HepG2 (cell line): ENCODE measurements at regions not wholly inside any gene's neighbourhood (a gene's known extent, or its start where the extent isn't known, plus 50 kb on each side); places are given as distances from the start of the nearest gene placed in this dataset.
A peak's percentile ranks its signal among the peaks of the same experiment; 100 is the strongest.
"Not testable (repeated sequence)": the region's sequence is repeated elsewhere in the genome, so short reads cannot be mapped to it uniquely, and the experiment has no call there.

Experiments used
- ATAC-seq: fragments of 200-7000 bp; cut with Tn5 transposase; 3 replicates; pipeline ENCODE4 v1.9.1; 2020; ENCODE audit warnings: mild to moderate bottlenecking, moderate library complexity
- BruUV-seq: library from RNA; stranded (reverse); fragments of 400-500 nt; replicated peaks from 2 replicates; lab custom pipeline; 2021; lab: Mats Ljungman, UMichigan
- CTCF ChIA-PET: fragments of 300-600 bp; formaldehyde crosslinking; extraction: SDS; loops from one replicate; lab custom pipeline; 2021; ENCODE audit warnings: low total read pairs, inconsistent platforms, low intra/inter-chr PET ratio; lab: Yijun Ruan, JAX
- POLR2A ChIA-PET: fragments of 350-600 bp; sonication (Branson Sonifier 250); formaldehyde crosslinking; loops from one replicate; lab custom pipeline; 2020; ENCODE audit warnings: antibody characterized with exemption, inconsistent platforms; lab: Yijun Ruan, JAX
- DNase-seq: peaks from one replicate; pipeline ENCODE4 v3.0.0-alpha.2; 2015; ENCODE audit warnings: low spot score
- FAIRE-seq: peaks from 3 replicates; lab custom pipeline; 2011; peaks lifted over from hg19 to GRCh38; lab: Jason Lieb, UNC
- H2AFZ ChIP-seq: one replicate; pipeline ENCODE4 v1.6.1; 2011; ENCODE audit warnings: low read length, inconsistent platforms
- H3K27ac ChIP-seq: fragments of 300-600 bp; 3 replicates; pipeline ENCODE4 v1.8.0; 2011; ENCODE audit warnings: mixed run types, mild to moderate bottlenecking, mixed read lengths, low read length, inconsistent platforms; ENCODE audit not compliant: insufficient read depth; ENCODE audit errors: extremely low read length
- H3K27me3 ChIP-seq, 2 experiments: fragments of 200-600 bp in 1 of 2; 2 replicates in 1 of 2; 3 replicates in 1 of 2; pipeline versions ENCODE4 v1.6.0 to v1.8.0; 2011; ENCODE audit warnings: low read length in 2 of 2, mild to moderate bottlenecking in 2 of 2, moderate library complexity in 2 of 2, inconsistent platforms in 1 of 2; ENCODE audit not compliant: insufficient read depth in 2 of 2, control insufficient read depth in 1 of 2
- H3K36me3 ChIP-seq, 2 experiments: fragments of 200-600 bp in 1 of 2; replicated peaks in 1 of 2; 2 replicates in 1 of 2; 3 replicates in 1 of 2; pipeline versions ENCODE4 v1.5.1 to v1.8.0; 2011; ENCODE audit warnings: low read length in 2 of 2, inconsistent platforms in 1 of 2; ENCODE audit not compliant: insufficient read depth in 2 of 2, control insufficient read depth in 1 of 2
- H3K4me1 ChIP-seq: 2 replicates; pipeline ENCODE4 v1.5.1; 2012; ENCODE audit warnings: low read length, inconsistent platforms; ENCODE audit not compliant: insufficient read depth
- H3K4me2 ChIP-seq: 2 replicates; pipeline ENCODE4 v1.6.0; 2011; ENCODE audit warnings: low read depth, low read length, inconsistent platforms
- H3K4me3 ChIP-seq, 3 experiments: fragments of 200-600 bp in 1 of 3; sonication (generic), shearing (Covaris generic) in 1 of 3; replicated peaks in 1 of 3; 2 replicates each; pipeline ENCODE4 v1.5.1; 2011 to 2016; ENCODE audit warnings: low read length in 3 of 3, inconsistent platforms in 2 of 3, low read depth in 2 of 3, mild to moderate bottlenecking in 2 of 3, control low read depth in 1 of 3, mixed read lengths in 1 of 3; ENCODE audit not compliant: insufficient read depth in 1 of 3
- H3K79me2 ChIP-seq: one replicate; pipeline ENCODE4 v1.6.1; 2011; ENCODE audit warnings: low read length, inconsistent platforms; ENCODE audit not compliant: insufficient read depth
- H3K9ac ChIP-seq: 2 replicates; pipeline ENCODE4 v1.6.0; 2011; ENCODE audit warnings: mild to moderate bottlenecking, low read depth, low read length, inconsistent platforms; ENCODE audit not compliant: insufficient read depth
- H3K9me3 ChIP-seq: 2 replicates; pipeline ENCODE4 v1.5.1; 2012; ENCODE audit warnings: mild to moderate bottlenecking, low read length
- H4K20me1 ChIP-seq: 2 replicates; pipeline ENCODE4 v1.6.0; 2011; ENCODE audit warnings: inconsistent platforms, mild to moderate bottlenecking, low read length, moderate library complexity; ENCODE audit not compliant: insufficient read depth
- ERF ChIP-seq: IDR thresholded peaks from 2 replicates; pipeline ENCODE4 v1.6.1; 2018; ENCODE audit warnings: missing biosample characterization, missing genetic modification reagents
- HNRNPK ChIP-seq: fragments of 200-400 bp; formaldehyde crosslinking; IDR thresholded peaks from 2 replicates; pipeline ENCODE4 v1.6.1; 2018; ENCODE audit warnings: low read length, low read depth, moderate library complexity, mild to moderate bottlenecking; ENCODE audit not compliant: poor library complexity, severe bottlenecking
- PCBP1 ChIP-seq: fragments of 200-400 bp; formaldehyde crosslinking; IDR thresholded peaks from 2 replicates; pipeline ENCODE4 v1.6.1; 2017; ENCODE audit warnings: mild to moderate bottlenecking, low read depth, low read length, borderline replicate concordance
- PCBP2 ChIP-seq: fragments of 200-400 bp; formaldehyde crosslinking; optimal IDR thresholded peaks from 2 replicates; pipeline ENCODE3; 2018; ENCODE audit warnings: low read length, low read depth; ENCODE audit not compliant: poor library complexity, severe bottlenecking
- ZNF362 ChIP-seq: sonication (generic); formaldehyde crosslinking; IDR thresholded peaks from 2 replicates; pipeline ENCODE4 v1.4.0; 2020; ENCODE audit warnings: missing genetic modification reagents, mild to moderate bottlenecking, borderline replicate concordance
- ZNF850 ChIP-seq: sonication (generic); formaldehyde crosslinking; conservative IDR thresholded peaks from 2 replicates; pipeline ENCODE4 v1.9.0; 2021; ENCODE audit warnings: mild to moderate bottlenecking, missing genetic modification reagents
- WGBS: methylation state at CpG from one replicate; pipeline ENCODE4 v1.1.6; 2017; ENCODE audit warnings: low lambda C conversion rate; 5-methylcytosine and 5-hydroxymethylcytosine counted together
- in situ Hi-C: cut with HindIII; loops from 2 replicates; pipeline ENCODE4 v1.10.0; 2017; ENCODE audit warnings: low pct_unique_long_range_greater_than_20kb; ENCODE audit not compliant: extremely low pct_ligation_motif_present
- intact Hi-C: fragments of 100-400 bp; cut with micrococcal nuclease; formaldehyde crosslinking; loops from one replicate; pipeline ENCODE4 v1.10.0; 2022; ENCODE audit not compliant: unreplicated experiment
- TF ChIP-seq, protein P1 (sequence below): sonication (generic); formaldehyde crosslinking; IDR thresholded peaks from 2 replicates; pipeline ENCODE4 v1.4.0; 2020; ENCODE audit warnings: missing genetic modification reagents, borderline replicate concordance
- TF ChIP-seq, protein P2 (sequence below), 2 experiments: sonication (generic) in 1 of 2; formaldehyde crosslinking in 1 of 2; IDR thresholded peaks; 2 replicates each; pipeline versions ENCODE4 v1.5.1 to v1.6.1; 2011 to 2020; ENCODE audit warnings: borderline replicate concordance in 1 of 2, low read depth in 1 of 2, low read length in 1 of 2, mild to moderate bottlenecking in 1 of 2, missing genetic modification reagents in 1 of 2, moderate library complexity in 1 of 2

- DNase-seq, H3K79me2 ChIP-seq, FAIRE-seq, BruUV-seq, H2AFZ ChIP-seq, H4K20me1 ChIP-seq, H3K27ac ChIP-seq, CTCF ChIA-PET, H3K4me2 ChIP-seq, in situ Hi-C loops, POLR2A ChIA-PET, intact Hi-C loops, H3K4me3 ChIP-seq, ATAC-seq, H3K9ac ChIP-seq, H3K4me1 ChIP-seq, H3K36me3 ChIP-seq: not testable (repeated sequence)
- peaks cover 75% of the 10 kb centered on the region for H3K9me3 ChIP-seq
- TF ChIP-seq HNRNPK (peak; percentile 71), PCBP2 (peak; percentile 82), PCBP1 (peak; percentile 87; the same call in 1 of the 2 replicates)
- TF ChIP-seq, all 625 proteins: peak for 3; not testable (repeated sequence) for 622
- not testable (repeated sequence) for H3K27me3 ChIP-seq
These were observed 459.6 kb downstream of the CDH11 start for GRCh38 chr16:64662312-64662711.

DNA sequence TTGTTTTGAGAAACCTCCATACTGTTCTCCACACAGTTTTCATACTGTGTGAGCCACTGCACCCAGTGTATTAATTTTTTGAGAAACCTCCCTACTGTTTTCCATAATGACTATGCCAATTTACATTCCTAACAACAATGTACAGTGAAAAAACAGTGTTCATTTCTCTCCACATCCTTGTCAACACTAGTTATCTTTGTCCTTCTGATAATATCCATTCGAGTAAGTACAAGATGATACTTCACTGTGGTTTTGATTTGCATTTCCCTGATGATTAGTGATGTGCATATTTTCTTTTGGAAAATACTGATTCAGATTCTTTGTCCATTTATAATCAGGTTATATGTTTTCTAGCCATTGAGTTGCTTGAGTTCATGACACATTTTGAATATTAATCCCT is 462.0 kb downstream of the CDH11 start:
- H3K4me1 ChIP-seq: no peaks in the 10 kb centered on the region
- H3K36me3 ChIP-seq: no peaks in the 10 kb centered on the region
- ATAC-seq (no peak), FAIRE-seq (no peak), DNase-seq (no peak)
- H3K27me3 ChIP-seq: no peaks in the 10 kb centered on the region
- H4K20me1 ChIP-seq: no peaks in the 10 kb centered on the region
- 0% methylated on average over 1 of the region's 1 CpG for whole genome bisulfite sequencing
- no TSS peak for BruUV-seq
- H3K4me3 ChIP-seq: no peak overlapping the region
- ChIA-PET CTCF (no interaction called here), POLR2A (no interaction called here)
- intact Hi-C loops: no loop called here
- H3K4me2 ChIP-seq: no peak overlapping the region
- peaks cover 73% of the 10 kb centered on the region for H3K9me3 ChIP-seq
- no peak overlapping the region for H3K9ac ChIP-seq
- no peak overlapping the region for H3K27ac ChIP-seq
- no peak overlapping the region for H2AFZ ChIP-seq
- in situ Hi-C loops: no loop called here
- no peaks in the 10 kb centered on the region for H3K79me2 ChIP-seq
- TF ChIP-seq, protein P1, sequence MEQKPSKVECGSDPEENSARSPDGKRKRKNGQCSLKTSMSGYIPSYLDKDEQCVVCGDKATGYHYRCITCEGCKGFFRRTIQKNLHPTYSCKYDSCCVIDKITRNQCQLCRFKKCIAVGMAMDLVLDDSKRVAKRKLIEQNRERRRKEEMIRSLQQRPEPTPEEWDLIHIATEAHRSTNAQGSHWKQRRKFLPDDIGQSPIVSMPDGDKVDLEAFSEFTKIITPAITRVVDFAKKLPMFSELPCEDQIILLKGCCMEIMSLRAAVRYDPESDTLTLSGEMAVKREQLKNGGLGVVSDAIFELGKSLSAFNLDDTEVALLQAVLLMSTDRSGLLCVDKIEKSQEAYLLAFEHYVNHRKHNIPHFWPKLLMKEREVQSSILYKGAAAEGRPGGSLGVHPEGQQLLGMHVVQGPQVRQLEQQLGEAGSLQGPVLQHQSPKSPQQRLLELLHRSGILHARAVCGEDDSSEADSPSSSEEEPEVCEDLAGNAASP (CRISPR knock-in tag): no peak
- TF ChIP-seq, protein P2, sequence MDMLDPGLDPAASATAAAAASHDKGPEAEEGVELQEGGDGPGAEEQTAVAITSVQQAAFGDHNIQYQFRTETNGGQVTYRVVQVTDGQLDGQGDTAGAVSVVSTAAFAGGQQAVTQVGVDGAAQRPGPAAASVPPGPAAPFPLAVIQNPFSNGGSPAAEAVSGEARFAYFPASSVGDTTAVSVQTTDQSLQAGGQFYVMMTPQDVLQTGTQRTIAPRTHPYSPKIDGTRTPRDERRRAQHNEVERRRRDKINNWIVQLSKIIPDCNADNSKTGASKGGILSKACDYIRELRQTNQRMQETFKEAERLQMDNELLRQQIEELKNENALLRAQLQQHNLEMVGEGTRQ (IDR thresholded peaks at IDR 0.05; ENCODE audit: low read depth, low read length): no peak
- TF ChIP-seq, protein P2 (CRISPR knock-in tag; IDR thresholded peaks at IDR 0.05; ENCODE audit: borderline replicate concordance): no peak
- TF ChIP-seq ERF (CRISPR knock-in tag) (no peak), ZNF850 (no peak), ZNF362 (CRISPR knock-in tag) (no peak)
